Loucy (cell line): ENCODE measurements at regions not wholly inside any gene's neighbourhood (a gene's known extent, or its start where the extent isn't known, plus 50 kb on each side); places are given as distances from the start of the nearest gene placed in this dataset.

Experiments
- H2AFZ ChIP-seq: fragments of 200-600 bp; sonication (generic); 2 replicates; pipeline ENCODE4 v1.6.0; 2016; ENCODE audit warnings: antibody characterized with exemption, mild to moderate bottlenecking, low read length, moderate library complexity
- H3F3A ChIP-seq: fragments of 200-600 bp; 2 replicates; pipeline ENCODE4 v1.6.0; 2016; ENCODE audit warnings: antibody characterized with exemption, low read depth, mild to moderate bottlenecking
- H3K27me3 ChIP-seq: fragments of 200-600 bp; sonication (generic); 2 replicates; pipeline ENCODE4 v1.6.1; 2014; ENCODE audit warnings: low read length, mild to moderate bottlenecking; ENCODE audit not compliant: insufficient read depth, poor library complexity, severe bottlenecking
- H3K36me3 ChIP-seq: fragments of 200-600 bp; sonication (generic); 2 replicates; pipeline ENCODE4 v1.6.1; 2016; ENCODE audit warnings: low read length; ENCODE audit not compliant: insufficient read depth
- H3K4me1 ChIP-seq: fragments of 200-600 bp; sonication (generic); 2 replicates; pipeline ENCODE4 v1.5.1; 2014; ENCODE audit warnings: low read length, mild to moderate bottlenecking; ENCODE audit not compliant: insufficient read depth, poor library complexity, severe bottlenecking
- H3K4me2 ChIP-seq: fragments of 200-600 bp; sonication (generic); 2 replicates; pipeline ENCODE4 v1.6.0; 2014; ENCODE audit warnings: antibody characterized with exemption, low read length, low read depth, mild to moderate bottlenecking; ENCODE audit not compliant: poor library complexity, severe bottlenecking
- H3K4me3 ChIP-seq: fragments of 200-600 bp; sonication (generic); 2 replicates; pipeline ENCODE4 v1.5.1; 2014; ENCODE audit warnings: low read length, mild to moderate bottlenecking, mixed read lengths; ENCODE audit not compliant: poor library complexity, severe bottlenecking
- H3K79me2 ChIP-seq: fragments of 200-600 bp; sonication (generic); 2 replicates; pipeline ENCODE4 v1.6.1; 2014; ENCODE audit warnings: low read length; ENCODE audit not compliant: insufficient read depth
- H3K9ac ChIP-seq: fragments of 200-600 bp; sonication (generic); 2 replicates; pipeline ENCODE4 v1.6.0; 2014; ENCODE audit warnings: mild to moderate bottlenecking, low read depth, low read length, moderate library complexity; ENCODE audit not compliant: poor library complexity, severe bottlenecking
- H3K9me2 ChIP-seq: fragments of 200-600 bp; sonication (generic); replicated peaks from 2 replicates; pipeline ENCODE4 v1.6.1; 2016; ENCODE audit warnings: low read depth, low read length, mixed read lengths
- H3K9me3 ChIP-seq: fragments of 200-600 bp; sonication (generic); 2 replicates; pipeline ENCODE4 v1.6.1; 2014; ENCODE audit warnings: mild to moderate bottlenecking, antibody characterized with exemption, low read length, low read depth; ENCODE audit not compliant: insufficient read depth
- H4K20me1 ChIP-seq: fragments of 200-600 bp; sonication (generic); 2 replicates; pipeline ENCODE4 v1.6.0; 2014; ENCODE audit warnings: antibody characterized with exemption, low read length, mild to moderate bottlenecking; ENCODE audit not compliant: insufficient read depth, poor library complexity, severe bottlenecking
- EZH2phosphoT487 ChIP-seq: fragments of 200-600 bp; IDR thresholded peaks from 2 replicates; pipeline ENCODE4 v1.6.1; 2018; ENCODE audit warnings: antibody characterized with exemption, mild to moderate bottlenecking, moderate library complexity, borderline replicate concordance
- TF ChIP-seq, protein P1 (sequence below): fragments of 200-600 bp; sonication (generic); conservative IDR thresholded peaks from 2 replicates; pipeline ENCODE4 v1.5.1; 2014; ENCODE audit warnings: mild to moderate bottlenecking, antibody characterized with exemption, low read length

GRCh38 chr9:19732441-19732951 lies 56.3 kb downstream of the SLC24A2 start:
- Histone ChIP-seq H3K79me2 (no peaks in the 10 kb centered on the region), H2AFZ (no peak overlapping the region), H3F3A (no peaks in the 10 kb centered on the region), H3K4me2 (no peak overlapping the region), H3K9me2 (no peaks in the 10 kb centered on the region), H3K4me1 (no peaks in the 10 kb centered on the region), H3K9ac (no peak overlapping the region), H4K20me1 (no peaks in the 10 kb centered on the region), H3K4me3 (no peak overlapping the region), H3K27me3 (no peaks in the 10 kb centered on the region), H3K9me3 (no peaks in the 10 kb centered on the region), H3K36me3 (no peaks in the 10 kb centered on the region)
- TF ChIP-seq, protein P1, sequence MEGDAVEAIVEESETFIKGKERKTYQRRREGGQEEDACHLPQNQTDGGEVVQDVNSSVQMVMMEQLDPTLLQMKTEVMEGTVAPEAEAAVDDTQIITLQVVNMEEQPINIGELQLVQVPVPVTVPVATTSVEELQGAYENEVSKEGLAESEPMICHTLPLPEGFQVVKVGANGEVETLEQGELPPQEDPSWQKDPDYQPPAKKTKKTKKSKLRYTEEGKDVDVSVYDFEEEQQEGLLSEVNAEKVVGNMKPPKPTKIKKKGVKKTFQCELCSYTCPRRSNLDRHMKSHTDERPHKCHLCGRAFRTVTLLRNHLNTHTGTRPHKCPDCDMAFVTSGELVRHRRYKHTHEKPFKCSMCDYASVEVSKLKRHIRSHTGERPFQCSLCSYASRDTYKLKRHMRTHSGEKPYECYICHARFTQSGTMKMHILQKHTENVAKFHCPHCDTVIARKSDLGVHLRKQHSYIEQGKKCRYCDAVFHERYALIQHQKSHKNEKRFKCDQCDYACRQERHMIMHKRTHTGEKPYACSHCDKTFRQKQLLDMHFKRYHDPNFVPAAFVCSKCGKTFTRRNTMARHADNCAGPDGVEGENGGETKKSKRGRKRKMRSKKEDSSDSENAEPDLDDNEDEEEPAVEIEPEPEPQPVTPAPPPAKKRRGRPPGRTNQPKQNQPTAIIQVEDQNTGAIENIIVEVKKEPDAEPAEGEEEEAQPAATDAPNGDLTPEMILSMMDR: no peak
- TF ChIP-seq EZH2phosphoT487: no peak

DNA sequence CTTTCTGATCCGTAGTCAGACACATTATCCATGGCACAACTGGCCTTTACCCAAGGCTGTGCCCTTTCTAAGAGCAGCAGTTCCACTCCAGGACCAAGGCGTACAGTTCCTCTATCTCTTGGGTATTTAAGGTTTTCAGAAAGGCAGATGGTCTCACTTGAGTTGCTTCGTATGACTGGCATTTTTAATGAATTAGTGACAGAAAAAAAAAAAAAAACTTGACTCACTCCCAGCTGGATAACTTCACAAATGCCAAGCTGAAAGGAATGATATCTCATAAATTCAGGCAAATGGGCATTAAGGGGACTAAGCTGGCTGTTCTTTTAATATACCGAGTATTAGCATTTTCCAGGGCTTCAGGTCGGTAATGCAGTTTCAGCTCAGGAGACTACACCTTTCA lies 60.7 kb downstream of the SLC24A2 start:
- no peaks in the 10 kb centered on the region for H3K79me2 ChIP-seq

GRCh38 chr9:19725970-19726369 lies 62.9 kb downstream of the SLC24A2 start:
- no peaks in the 10 kb centered on the region for H3K36me3 ChIP-seq
- H3K4me2 ChIP-seq: no peak overlapping the region
- no peak overlapping the region for H3K4me3 ChIP-seq
- no peaks in the 10 kb centered on the region for H3K9me3 ChIP-seq
- no peaks in the 10 kb centered on the region for H3K79me2 ChIP-seq
- no peak overlapping the region for H2AFZ ChIP-seq
- H3K9ac ChIP-seq: no peak overlapping the region
- H3K9me2 ChIP-seq: no peaks in the 10 kb centered on the region
- H3K27me3 ChIP-seq: no peaks in the 10 kb centered on the region
- no peaks in the 10 kb centered on the region for H4K20me1 ChIP-seq
- TF ChIP-seq, protein P1: no peak
- no peak for TF ChIP-seq EZH2phosphoT487
- no peaks in the 10 kb centered on the region for H3K4me1 ChIP-seq
- no peaks in the 10 kb centered on the region for H3F3A ChIP-seq

More for the DNA sequence above, 60.7 kb downstream of the SLC24A2 start:
- no peaks in the 10 kb centered on the region for H3K9me3 ChIP-seq
- H3K4me1 ChIP-seq: no peaks in the 10 kb centered on the region
- no peaks in the 10 kb centered on the region for H3K36me3 ChIP-seq
- H3F3A ChIP-seq: no peaks in the 10 kb centered on the region
- H3K4me3 ChIP-seq: no peak overlapping the region
- no peak for TF ChIP-seq EZH2phosphoT487
- H3K9ac ChIP-seq: no peak overlapping the region
- no peak overlapping the region for H3K4me2 ChIP-seq
- no peaks in the 10 kb centered on the region for H3K9me2 ChIP-seq
- H4K20me1 ChIP-seq: no peaks in the 10 kb centered on the region
- no peak overlapping the region for H2AFZ ChIP-seq
- no peaks in the 10 kb centered on the region for H3K27me3 ChIP-seq

GRCh38 chr9:19720377-19720776 lies 68.5 kb downstream of the SLC24A2 start:
- Histone ChIP-seq H3K4me2 (no peak overlapping the region), H3K27me3 (no peaks in the 10 kb centered on the region), H3K79me2 (no peaks in the 10 kb centered on the region), H2AFZ (no peak overlapping the region), H3K9me3 (no peaks in the 10 kb centered on the region), H4K20me1 (no peaks in the 10 kb centered on the region), H3K9me2 (no peaks in the 10 kb centered on the region), H3K4me1 (no peaks in the 10 kb centered on the region), H3K9ac (no peak overlapping the region), H3K36me3 (no peaks in the 10 kb centered on the region), H3F3A (no peaks in the 10 kb centered on the region), H3K4me3 (no peak overlapping the region)
- TF ChIP-seq, protein P1: no peak
- no peak for TF ChIP-seq EZH2phosphoT487
